ENCODE measurements at regions not wholly inside any gene's neighbourhood (a gene's known extent, or its start where the extent isn't known, plus 50 kb on each side); places are given as distances from the start of the nearest gene placed in this dataset.

DNA sequence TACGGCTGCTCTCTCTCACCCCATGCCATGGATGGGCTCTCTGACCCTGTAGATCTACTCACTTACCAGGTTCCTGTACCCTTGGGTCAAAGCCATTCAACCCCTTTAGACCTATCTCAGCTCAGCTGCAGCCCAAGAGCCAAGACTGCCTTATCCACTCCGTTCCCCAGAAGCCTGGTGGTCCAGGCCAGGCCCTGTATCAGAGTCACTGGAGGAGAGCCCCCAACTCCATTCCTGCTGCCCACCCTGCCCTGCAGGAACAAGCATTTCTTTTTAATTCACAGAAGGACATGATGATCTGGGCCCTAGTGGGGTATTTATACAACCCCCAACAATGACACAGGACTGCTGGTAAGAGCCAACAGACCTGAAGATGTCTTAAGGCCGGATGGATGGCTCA is 76.8 kb downstream of the AIPL1 start:
- TF ChIP-seq ESRRG (CRISPR knock-in tag; IDR thresholded peaks at IDR 0.05) = no peak
- TF ChIP-seq BACH2 (CRISPR knock-in tag; IDR thresholded peaks at IDR 0.05; ENCODE audit: borderline replicate concordance) = no peak
- no peak for TF ChIP-seq TCF4 (CRISPR knock-in tag; IDR thresholded peaks at IDR 0.05; ENCODE audit: borderline replicate concordance)
- TF ChIP-seq, protein P1, sequence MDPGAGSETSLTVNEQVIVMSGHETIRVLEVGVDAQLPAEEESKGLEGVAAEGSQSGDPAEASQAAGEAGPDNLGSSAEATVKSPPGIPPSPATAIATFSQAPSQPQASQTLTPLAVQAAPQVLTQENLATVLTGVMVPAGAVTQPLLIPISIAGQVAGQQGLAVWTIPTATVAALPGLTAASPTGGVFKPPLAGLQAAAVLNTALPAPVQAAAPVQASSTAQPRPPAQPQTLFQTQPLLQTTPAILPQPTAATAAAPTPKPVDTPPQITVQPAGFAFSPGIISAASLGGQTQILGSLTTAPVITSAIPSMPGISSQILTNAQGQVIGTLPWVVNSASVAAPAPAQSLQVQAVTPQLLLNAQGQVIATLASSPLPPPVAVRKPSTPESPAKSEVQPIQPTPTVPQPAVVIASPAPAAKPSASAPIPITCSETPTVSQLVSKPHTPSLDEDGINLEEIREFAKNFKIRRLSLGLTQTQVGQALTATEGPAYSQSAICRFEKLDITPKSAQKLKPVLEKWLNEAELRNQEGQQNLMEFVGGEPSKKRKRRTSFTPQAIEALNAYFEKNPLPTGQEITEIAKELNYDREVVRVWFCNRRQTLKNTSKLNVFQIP (CRISPR knock-in tag; IDR thresholded peaks at IDR 0.05; ENCODE audit: borderline replicate concordance, low read depth) = no peak
- TF ChIP-seq, protein P2, sequence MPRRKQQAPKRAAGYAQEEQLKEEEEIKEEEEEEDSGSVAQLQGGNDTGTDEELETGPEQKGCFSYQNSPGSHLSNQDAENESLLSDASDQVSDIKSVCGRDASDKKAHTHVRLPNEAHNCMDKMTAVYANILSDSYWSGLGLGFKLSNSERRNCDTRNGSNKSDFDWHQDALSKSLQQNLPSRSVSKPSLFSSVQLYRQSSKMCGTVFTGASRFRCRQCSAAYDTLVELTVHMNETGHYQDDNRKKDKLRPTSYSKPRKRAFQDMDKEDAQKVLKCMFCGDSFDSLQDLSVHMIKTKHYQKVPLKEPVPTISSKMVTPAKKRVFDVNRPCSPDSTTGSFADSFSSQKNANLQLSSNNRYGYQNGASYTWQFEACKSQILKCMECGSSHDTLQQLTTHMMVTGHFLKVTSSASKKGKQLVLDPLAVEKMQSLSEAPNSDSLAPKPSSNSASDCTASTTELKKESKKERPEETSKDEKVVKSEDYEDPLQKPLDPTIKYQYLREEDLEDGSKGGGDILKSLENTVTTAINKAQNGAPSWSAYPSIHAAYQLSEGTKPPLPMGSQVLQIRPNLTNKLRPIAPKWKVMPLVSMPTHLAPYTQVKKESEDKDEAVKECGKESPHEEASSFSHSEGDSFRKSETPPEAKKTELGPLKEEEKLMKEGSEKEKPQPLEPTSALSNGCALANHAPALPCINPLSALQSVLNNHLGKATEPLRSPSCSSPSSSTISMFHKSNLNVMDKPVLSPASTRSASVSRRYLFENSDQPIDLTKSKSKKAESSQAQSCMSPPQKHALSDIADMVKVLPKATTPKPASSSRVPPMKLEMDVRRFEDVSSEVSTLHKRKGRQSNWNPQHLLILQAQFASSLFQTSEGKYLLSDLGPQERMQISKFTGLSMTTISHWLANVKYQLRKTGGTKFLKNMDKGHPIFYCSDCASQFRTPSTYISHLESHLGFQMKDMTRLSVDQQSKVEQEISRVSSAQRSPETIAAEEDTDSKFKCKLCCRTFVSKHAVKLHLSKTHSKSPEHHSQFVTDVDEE (CRISPR knock-in tag; IDR thresholded peaks at IDR 0.05) = no peak
- TF ChIP-seq OSR1 (CRISPR knock-in tag; IDR thresholded peaks at IDR 0.05) = no peak
- no peak for TF ChIP-seq ZFP3 (CRISPR knock-in tag; IDR thresholded peaks at IDR 0.05)
- TF ChIP-seq ZNF565 (CRISPR knock-in tag; conservative IDR thresholded peaks at IDR 0.05; ENCODE audit: low read depth) = no peak
- TF ChIP-seq ISL1 (CRISPR knock-in tag; IDR thresholded peaks at IDR 0.05) = no peak
- no peak for TF ChIP-seq TOX (CRISPR knock-in tag; IDR thresholded peaks at IDR 0.05; ENCODE audit: borderline replicate concordance)
- TF ChIP-seq GLIS3 (CRISPR knock-in tag; IDR thresholded peaks at IDR 0.05) = no peak
- no peak for TF ChIP-seq ZC3H10 (CRISPR knock-in tag; IDR thresholded peaks at IDR 0.05)

All from SK-N-SH treated with all-trans-retinoic acid at 6 μM for 48 hours (cell line).